NCI-H2196 treated with DMSO at 0.1 percent for 48 hours (cell line): ENCODE measurements at regions not wholly inside any gene's neighbourhood (a gene's known extent, or its start where the extent isn't known, plus 50 kb on each side); places are given as distances from the start of the nearest gene placed in this dataset.

Experiments
- DNase-seq: peaks from one replicate; lab custom pipeline; 2025; ENCODE audit not compliant: unreplicated experiment; lab: John Stamatoyannopoulos, UW

GRCh38 chr5:176175101-176175852 lies 62.9 kb upstream of the SIMC1 start:
- no peak for DNase-seq

GRCh38 chr5:176176231-176176630 lies 62.0 kb upstream of the SIMC1 start:
- DNase-seq, result no peak

- no peak for DNase-seq
These were observed 59.4 kb upstream of the SIMC1 start for GRCh38 chr5:176178789-176179188.

GRCh38 chr5:176180339-176180738 lies 57.9 kb upstream of the SIMC1 start:
- no peak for DNase-seq

GRCh38 chr5:176180781-176181180 lies 57.4 kb upstream of the SIMC1 start:
- no peak for DNase-seq

GRCh38 chr5:176181271-176181855 lies 56.9 kb upstream of the SIMC1 start:
- no peak for DNase-seq

GRCh38 chr5:176183321-176184074 lies 54.7 kb upstream of the SIMC1 start:
- peak; percentile 75 for DNase-seq

GRCh38 chr5:176184608-176185132 lies 53.6 kb upstream of the SIMC1 start:
- no peak for DNase-seq

GRCh38 chr5:176185133-176185733 lies 53.0 kb upstream of the SIMC1 start:
- DNase-seq, result peak; percentile 28

GRCh38 chr5:176186107-176186506 lies 52.1 kb upstream of the SIMC1 start:
- no peak for DNase-seq

- no peak for DNase-seq
These were observed 50.8 kb upstream of the SIMC1 start for GRCh38 chr5:176187276-176188062.

- no peak for DNase-seq
These were observed 50.1 kb upstream of the SIMC1 start for GRCh38 chr5:176188085-176188484.
